Liver (tissue), 2 donors: ENCODE measurements at regions not wholly inside any gene's neighbourhood (a gene's known extent, or its start where the extent isn't known, plus 50 kb on each side); places are given as distances from the start of the nearest gene placed in this dataset.

Experiments
- YY1 ChIP-seq: IDR thresholded peaks from 2 replicates; pipeline ENCODE4 v1.6.1; 2016; ENCODE audit warnings: antibody characterized with exemption, mild to moderate bottlenecking
- TF ChIP-seq, protein P1 (sequence below): fragments of 150-350 bp; IDR thresholded peaks from 2 replicates; pipeline ENCODE4 v1.5.1; 2017; ENCODE audit warnings: improper control_type of control experiment, low read depth, low read length; ENCODE audit not compliant: missing input control
- donor health status: healthy.

DNA sequence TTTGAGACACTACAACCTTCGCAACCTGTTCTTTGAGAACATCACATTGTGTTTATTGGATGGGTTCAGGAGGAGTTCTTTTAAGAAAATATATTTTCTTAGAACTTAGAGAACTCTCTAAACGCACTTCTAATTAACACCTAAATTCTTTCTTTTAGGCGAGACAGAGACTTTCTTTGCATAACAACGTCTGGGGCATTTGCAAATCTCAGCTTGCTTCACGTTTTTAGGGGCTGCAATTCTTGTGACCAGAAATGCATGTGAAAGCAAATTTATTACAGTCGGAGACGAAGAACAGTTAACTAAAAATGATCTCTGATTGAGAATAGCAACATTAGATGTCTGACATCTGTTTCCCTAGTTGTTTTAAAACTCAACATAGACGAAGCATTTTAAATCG is 568.3 kb upstream of the ZNF717 start:
- no peak for TF ChIP-seq YY1
- TF ChIP-seq, protein P1, sequence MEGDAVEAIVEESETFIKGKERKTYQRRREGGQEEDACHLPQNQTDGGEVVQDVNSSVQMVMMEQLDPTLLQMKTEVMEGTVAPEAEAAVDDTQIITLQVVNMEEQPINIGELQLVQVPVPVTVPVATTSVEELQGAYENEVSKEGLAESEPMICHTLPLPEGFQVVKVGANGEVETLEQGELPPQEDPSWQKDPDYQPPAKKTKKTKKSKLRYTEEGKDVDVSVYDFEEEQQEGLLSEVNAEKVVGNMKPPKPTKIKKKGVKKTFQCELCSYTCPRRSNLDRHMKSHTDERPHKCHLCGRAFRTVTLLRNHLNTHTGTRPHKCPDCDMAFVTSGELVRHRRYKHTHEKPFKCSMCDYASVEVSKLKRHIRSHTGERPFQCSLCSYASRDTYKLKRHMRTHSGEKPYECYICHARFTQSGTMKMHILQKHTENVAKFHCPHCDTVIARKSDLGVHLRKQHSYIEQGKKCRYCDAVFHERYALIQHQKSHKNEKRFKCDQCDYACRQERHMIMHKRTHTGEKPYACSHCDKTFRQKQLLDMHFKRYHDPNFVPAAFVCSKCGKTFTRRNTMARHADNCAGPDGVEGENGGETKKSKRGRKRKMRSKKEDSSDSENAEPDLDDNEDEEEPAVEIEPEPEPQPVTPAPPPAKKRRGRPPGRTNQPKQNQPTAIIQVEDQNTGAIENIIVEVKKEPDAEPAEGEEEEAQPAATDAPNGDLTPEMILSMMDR = no peak
